ENCODE measurements at regions not wholly inside any gene's neighbourhood (a gene's known extent, or its start where the extent isn't known, plus 50 kb on each side); places are given as distances from the start of the nearest gene placed in this dataset.

- H3K79me2 ChIP-seq (ENCODE audit: insufficient read depth, low read length): no peaks in the 10 kb centered on the region
- no peak overlapping the region for H3K4me2 ChIP-seq (replicated peaks; ENCODE audit: extremely low read depth, low read length, poor library complexity, severe bottlenecking)
- no peak for DNase-seq
- Mint-ChIP-seq H3K27me3 (ENCODE audit: low read depth in 3 of 3) (peaks cover 0 to 2% (median 0%) of the 10 kb centered on the region in 3 donors), H3K9me3 (peaks cover 3 to 8% (median 7%) of the 10 kb centered on the region in 7 donors), H3K4me3 (no peak overlapping the region), H3K27ac (no peak overlapping the region), H3K4me1 (no peaks in the 10 kb centered on the region), H3K36me3 (peaks cover 0 to 4% of the 10 kb centered on the region in 2 donors)
- H3K4me1 ChIP-seq (ENCODE audit: control insufficient read depth in 1 of 2, insufficient read depth in 2 of 2, low read length in 2 of 2): no peaks in the 10 kb centered on the region
- 100% methylated on average over 1 of the region's 3 CpGs for WGBS (ENCODE audit: insufficient coverage)
- no peaks in the 10 kb centered on the region for H3K27me3 ChIP-seq (ENCODE audit: control insufficient read depth in 2 of 2, insufficient read depth in 2 of 2, low read length in 2 of 2)
- H2AFZ ChIP-seq (ENCODE audit: insufficient read depth, low read depth, low read length, poor library complexity, severe bottlenecking): no peak overlapping the region
- H3K27ac ChIP-seq (ENCODE audit: low read depth in 1 of 2, low read length in 2 of 2): no peak overlapping the region
- TF ChIP-seq CTCF (IDR thresholded peaks at IDR 0.05): no peak
- peaks cover 0 to 6% of the 10 kb centered on the region in 2 donors for H3K9me3 ChIP-seq (replicated peaks in 1 of 2; ENCODE audit: control insufficient read depth in 1 of 2, insufficient read depth in 1 of 2, low read length in 2 of 2)
- intact Hi-C loops (cut with micrococcal nuclease): no loop called here
- H3K4me3 ChIP-seq (replicated peaks in 1 of 3; ENCODE audit: low read depth in 2 of 3, low read length in 3 of 3): no peak overlapping the region
- H3K36me3 ChIP-seq (replicated peaks in 1 of 2; ENCODE audit: control insufficient read depth in 1 of 2, insufficient read depth in 2 of 2, low read length in 2 of 2): no peaks in the 10 kb centered on the region
- H3K9ac ChIP-seq (ENCODE audit: insufficient read depth, low read length, poor library complexity, severe bottlenecking): no peak overlapping the region
- peaks cover 19% of the 10 kb centered on the region for H4K20me1 ChIP-seq (ENCODE audit: insufficient read depth, low read length)
Measured at GRCh38 chr1:39142401-39143060, 62.0 kb upstream of the MACF1 start.

GRCh38 chr1:39144924-39145323 lies 59.6 kb upstream of the MACF1 start:
- Histone ChIP-seq H3K4me2 (replicated peaks; ENCODE audit: extremely low read depth, low read length, poor library complexity, severe bottlenecking) (no peak overlapping the region), H3K4me3 (replicated peaks in 1 of 3; ENCODE audit: low read depth in 2 of 3, low read length in 3 of 3) (no peak overlapping the region), H3K9ac (ENCODE audit: insufficient read depth, low read length, poor library complexity, severe bottlenecking) (no peak overlapping the region), H3K9me3 (replicated peaks in 1 of 2; ENCODE audit: control insufficient read depth in 1 of 2, insufficient read depth in 1 of 2, low read length in 2 of 2) (peaks cover 0 to 6% of the 10 kb centered on the region in 2 donors), H3K79me2 (ENCODE audit: insufficient read depth, low read length) (no peaks in the 10 kb centered on the region), H2AFZ (ENCODE audit: insufficient read depth, low read depth, low read length, poor library complexity, severe bottlenecking) (no peak overlapping the region), H3K36me3 (replicated peaks in 1 of 2; ENCODE audit: control insufficient read depth in 1 of 2, insufficient read depth in 2 of 2, low read length in 2 of 2) (no peaks in the 10 kb centered on the region), H3K4me1 (ENCODE audit: control insufficient read depth in 1 of 2, insufficient read depth in 2 of 2, low read length in 2 of 2) (no peaks in the 10 kb centered on the region), H4K20me1 (ENCODE audit: insufficient read depth, low read length) (peaks cover 31% of the 10 kb centered on the region), H3K27ac (ENCODE audit: low read depth in 1 of 2, low read length in 2 of 2) (no peak overlapping the region), H3K27me3 (ENCODE audit: control insufficient read depth in 2 of 2, insufficient read depth in 2 of 2, low read length in 2 of 2) (no peaks in the 10 kb centered on the region)
- intact Hi-C loops (cut with micrococcal nuclease): no loop called here
- no peaks in the 10 kb centered on the region for H3K4me1 Mint-ChIP-seq
- H3K36me3 Mint-ChIP-seq: peaks cover 0 to 4% of the 10 kb centered on the region in 2 donors
- WGBS (ENCODE audit: insufficient coverage): 88% methylated on average over 2 of the region's 3 CpGs
- peaks cover 0 to 2% (median 0%) of the 10 kb centered on the region in 3 donors for H3K27me3 Mint-ChIP-seq (ENCODE audit: low read depth in 3 of 3)
- H3K27ac Mint-ChIP-seq: no peak overlapping the region
- H3K4me3 Mint-ChIP-seq: no peak overlapping the region
- no peak for DNase-seq
- no peak for TF ChIP-seq CTCF (IDR thresholded peaks at IDR 0.05)
- peaks cover 3 to 9% (median 7%) of the 10 kb centered on the region in 7 donors for H3K9me3 Mint-ChIP-seq

All from CD14-positive monocyte (primary cell).